Right renal cortex interstitium (tissue), 3 donors: ENCODE measurements at regions not wholly inside any gene's neighbourhood (a gene's known extent, or its start where the extent isn't known, plus 50 kb on each side); places are given as distances from the start of the nearest gene placed in this dataset.

Experiments
- DNase-seq, 3 donors: peaks; one replicate each; pipeline ENCODE4 v3.0.0-alpha.2; 2013; ENCODE audit warnings: low read depth in 3 of 3, low spot score in 2 of 3

DNA sequence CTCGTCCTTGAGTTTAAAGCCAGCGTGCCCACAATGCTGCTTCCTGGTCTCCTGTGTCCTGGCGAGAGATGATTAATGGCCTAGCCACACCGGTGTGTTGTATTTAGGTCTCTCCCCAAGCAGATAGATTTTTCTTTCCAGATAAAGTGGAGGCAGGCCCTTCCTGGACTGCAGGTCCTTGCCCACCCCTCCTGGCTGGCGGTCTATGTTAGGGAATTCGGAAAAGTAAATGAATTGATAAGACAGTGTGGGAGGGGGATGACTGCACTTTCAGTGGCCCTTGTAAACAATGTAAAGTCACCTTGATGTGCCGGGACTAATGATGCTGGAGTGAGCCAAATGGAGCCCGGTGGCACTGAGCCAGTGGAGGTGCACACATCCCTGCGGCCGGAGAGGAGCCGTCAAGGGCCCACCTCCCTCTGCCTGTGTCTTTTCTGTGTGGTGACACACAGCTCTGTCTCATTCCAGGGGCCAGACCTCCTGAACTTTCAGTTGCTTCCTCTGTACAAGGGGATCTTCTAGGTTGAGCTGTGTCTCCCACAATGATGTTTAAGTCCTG, 70.6 kb upstream of the ESRRB start:
- no peak for DNase-seq

DNA sequence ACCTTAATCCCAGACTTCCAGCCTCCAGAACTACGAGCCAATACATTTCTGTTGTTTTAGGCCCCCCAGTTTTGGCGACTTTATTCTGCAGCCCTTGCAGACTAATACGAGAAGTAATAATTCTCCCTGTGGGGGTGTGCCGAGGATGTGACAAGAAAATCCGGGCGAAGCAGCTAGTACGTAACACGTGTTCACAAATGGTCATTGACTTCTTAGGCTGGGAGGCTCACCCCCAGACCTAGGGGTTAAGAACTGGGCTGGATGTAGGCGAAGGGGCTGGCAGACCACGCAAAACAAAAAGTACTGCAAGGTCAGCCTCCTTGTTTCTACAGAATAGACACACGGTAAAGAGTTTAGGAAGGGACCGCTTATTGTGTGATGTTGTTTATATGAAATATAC, 69.8 kb upstream of the ESRRB start:
- no peak for DNase-seq

DNA sequence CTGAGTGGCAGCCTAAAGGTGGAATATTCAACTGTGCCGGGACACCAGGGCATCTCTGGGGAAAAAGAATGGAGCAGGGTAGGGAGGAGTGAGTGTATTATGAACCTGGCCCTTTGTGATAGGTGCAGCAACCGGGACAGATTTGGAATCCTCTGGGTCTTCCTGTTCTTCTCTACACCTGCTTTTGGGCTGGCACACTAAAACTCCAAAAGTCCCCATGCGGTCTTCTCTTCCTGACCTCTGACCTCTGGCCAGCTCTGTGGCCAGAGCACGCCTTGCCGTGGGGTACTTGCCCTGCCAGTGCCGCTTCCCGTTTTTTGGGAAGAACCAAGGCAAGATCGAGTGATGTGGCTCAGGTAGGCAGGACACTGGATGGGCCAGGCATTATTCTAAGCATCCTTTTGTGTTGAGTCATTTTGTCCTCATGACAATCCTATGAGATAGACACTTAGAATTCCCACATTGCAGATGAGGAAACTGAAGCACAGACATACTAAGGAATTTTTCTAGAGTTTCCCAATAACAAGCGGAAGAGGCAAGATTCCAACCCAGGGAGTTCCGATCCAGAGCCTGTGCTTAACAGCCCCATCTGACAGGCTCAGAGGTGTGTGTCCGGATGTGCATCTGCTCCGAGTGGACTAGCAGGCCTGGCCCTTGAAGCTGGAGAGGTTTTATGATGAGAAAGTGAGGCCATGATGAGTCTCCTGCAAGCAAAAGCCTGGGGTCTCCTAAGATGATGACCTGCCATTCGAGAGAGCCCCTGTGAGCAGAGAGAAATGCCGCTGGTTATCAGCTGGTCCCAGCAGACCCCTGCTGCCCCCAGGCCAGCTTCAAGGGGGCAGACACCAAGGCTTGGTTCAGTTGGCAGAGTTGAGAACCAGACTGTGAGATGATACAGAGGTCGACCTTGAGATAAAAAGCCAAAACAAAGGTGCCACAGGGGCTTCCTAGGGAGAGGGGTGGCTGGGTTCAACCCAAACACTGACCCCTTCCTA, 67.9 kb upstream of the ESRRB start:
- no peak for DNase-seq

DNA sequence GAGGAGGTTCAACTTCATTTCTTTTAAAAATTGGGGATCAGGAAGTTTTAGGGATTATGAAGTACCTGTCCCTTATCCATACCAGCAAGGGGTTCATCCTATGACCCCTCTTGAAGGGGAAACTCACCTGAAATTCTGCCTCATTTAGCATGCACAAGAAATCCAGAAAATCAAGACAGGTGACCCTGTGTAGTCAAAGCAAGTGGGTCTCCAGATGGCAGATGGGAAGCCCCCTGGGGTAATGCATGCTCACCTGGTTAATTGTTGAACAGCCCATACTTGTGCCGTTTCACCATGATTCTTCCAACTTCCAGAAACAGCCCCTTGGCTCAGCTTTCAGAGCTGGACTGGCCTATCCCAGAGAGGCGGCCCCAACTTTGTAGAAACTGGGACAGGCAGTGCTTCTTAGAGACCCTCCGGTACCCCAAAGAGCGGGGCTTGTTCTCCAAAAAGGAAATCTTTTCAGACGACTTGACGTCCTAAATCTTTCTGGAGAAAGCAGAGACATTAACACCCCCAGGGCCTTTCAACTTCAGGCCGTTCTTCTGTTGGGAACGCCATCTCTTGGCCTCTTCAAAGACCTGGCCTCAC, 66.3 kb upstream of the ESRRB start:
- no peak for DNase-seq

DNA sequence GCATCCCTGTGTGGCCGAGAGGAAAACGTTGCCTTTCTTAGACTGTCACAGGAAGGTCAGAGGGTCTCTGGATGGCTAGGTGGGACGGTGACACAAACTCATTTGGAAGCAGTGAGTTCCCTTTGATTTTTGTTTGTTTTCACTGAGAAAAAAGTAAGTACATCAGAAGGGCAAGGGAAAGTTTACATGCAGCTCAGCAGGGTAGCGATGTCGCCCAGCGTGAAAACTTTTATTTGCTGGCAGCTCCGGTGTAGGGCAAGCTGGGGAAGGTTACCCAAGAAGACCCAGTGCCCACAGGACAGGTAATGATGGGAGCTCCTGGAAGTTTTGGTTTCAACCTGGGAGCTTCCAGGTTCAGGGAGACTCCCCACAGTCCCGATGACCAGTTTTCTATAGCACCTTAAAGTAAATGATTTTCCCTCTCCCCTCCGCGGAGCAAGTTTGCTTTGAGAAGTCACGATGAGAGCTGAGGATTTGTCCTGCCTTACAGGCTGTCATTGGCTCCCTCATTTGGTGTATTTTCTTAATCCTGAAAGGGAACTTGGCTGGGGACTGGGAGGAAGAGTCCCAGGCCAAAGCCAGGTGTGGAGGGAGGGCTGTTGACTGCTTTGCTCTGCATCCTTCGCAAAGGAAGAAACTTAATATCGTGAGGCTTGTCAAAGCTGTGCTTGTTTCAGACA, 64.7 kb upstream of the ESRRB start:
- no peak for DNase-seq

DNA sequence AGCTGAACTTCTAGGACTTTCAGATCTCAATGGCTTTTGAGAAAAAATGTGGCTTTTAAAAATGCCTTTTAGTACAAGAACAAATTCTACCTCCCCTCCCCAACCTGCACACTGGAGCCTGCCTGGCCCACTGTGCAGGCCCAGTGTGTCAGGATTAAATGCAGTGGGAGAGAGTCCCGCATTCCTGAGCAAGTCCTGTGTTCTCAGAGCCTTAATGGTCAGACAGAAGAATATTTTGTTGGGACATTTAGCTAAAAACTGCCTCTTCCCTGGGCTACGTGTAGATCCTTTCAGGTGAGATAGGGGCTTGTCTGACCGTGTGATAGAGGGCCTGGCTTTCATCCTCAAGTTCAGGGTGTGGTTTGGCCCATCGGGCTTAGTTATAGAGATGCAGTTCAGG, 63.1 kb upstream of the ESRRB start:
- no peak for DNase-seq

DNA sequence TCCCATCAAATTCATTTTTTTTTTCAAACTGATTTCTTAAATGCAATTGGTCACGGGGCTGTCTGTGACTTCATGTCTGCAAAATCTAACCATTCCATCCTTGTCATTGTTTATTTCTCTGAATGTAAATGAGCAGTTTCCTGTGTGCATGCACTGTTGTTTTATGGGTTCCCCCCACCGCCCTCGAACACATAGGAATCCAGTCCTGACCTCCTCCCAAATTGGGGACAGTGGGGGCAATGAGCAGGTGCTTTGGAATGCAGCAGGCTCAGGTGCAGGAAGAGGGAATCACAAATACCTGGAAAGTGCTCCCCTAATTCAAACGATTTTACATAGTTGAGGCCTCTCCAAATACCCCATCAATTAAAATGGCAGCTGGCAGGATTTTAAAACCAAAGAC, 62.6 kb upstream of the ESRRB start:
- DNase-seq = no peak

DNA sequence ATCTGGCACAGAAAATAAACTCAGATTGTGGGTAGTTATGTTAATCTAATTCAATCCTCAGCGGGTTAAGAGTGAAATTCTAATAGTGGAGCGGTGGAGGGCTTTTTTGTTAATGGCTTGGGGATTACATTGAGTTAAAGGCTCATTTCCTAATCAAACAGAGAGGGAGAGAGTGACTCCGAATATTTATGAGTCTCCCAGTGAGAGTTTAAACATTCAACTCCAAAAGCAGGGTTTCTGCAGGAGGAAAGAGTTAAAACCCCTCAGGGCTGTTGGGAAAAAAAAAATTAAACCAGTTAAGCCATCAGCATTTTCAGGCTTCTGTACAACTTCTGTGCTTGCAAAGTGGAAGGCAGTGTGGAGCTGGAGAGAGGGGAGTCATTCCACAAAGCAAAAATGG, 62.1 kb upstream of the ESRRB start:
- DNase-seq = no peak

DNA sequence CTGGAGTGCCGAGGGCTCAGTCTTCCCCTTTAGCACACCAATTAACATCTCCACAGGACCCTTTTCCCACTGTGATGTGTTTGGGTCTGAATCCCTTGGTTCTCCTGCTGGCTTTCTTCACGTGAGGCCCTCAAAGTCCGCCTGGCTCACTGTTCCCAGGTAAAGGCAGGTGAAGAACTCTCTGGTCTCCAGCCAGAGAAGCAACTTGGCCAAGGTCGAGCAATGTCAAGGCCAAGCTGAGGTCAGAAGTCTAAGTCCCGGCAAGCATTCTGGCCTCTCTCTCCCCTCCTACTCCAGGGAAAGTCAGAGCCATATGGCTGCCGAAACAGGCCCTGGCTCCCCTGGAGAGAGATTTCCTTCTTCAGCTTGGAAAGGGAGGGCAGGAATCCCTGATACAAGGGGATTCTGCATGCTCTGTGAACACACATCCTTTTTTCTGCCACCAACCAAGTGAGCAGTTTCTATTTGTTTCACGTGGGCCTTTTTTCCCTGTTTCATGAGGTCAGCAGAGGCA, 61.4 kb upstream of the ESRRB start:
- DNase-seq = no peak

DNA sequence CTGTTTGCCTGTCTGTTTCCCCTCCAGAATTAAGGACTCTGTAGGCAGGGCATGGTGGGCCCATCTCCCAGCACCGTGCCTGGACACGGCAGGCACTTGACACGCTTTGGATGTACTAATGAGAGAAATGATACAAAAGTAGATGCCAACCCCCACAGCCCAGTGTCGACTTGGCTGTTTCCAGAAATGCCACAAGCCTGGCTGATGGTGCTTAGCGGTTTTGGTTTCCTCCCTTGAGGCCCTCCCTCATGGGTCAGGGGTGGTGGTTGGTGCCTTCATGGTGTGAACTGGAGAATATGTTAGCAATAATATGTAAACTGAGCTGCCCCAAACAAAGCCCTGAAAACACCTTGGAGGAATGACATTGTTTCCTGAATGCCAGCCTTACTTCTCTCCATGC, 55.5 kb upstream of the ESRRB start:
- no peak for DNase-seq

DNA sequence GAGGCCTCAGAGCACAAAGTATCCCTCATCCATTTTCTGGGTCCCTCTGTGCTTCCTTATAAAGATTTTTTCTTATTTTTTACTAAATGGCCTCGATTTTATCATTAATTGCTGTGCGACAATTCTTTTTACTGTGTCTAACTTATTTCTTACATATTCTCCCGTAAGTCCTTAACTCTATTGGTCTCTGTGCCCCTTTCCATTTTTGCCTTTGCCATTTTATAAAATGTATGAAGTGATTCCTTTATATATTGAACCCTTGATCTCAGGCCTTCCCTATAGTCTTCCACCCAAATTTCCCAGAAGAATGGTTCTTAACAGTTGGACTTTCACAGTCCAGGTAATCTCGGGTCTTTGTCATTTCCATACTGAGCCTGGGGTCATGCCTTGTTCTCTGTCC, 55.0 kb upstream of the ESRRB start:
- no peak for DNase-seq

DNA sequence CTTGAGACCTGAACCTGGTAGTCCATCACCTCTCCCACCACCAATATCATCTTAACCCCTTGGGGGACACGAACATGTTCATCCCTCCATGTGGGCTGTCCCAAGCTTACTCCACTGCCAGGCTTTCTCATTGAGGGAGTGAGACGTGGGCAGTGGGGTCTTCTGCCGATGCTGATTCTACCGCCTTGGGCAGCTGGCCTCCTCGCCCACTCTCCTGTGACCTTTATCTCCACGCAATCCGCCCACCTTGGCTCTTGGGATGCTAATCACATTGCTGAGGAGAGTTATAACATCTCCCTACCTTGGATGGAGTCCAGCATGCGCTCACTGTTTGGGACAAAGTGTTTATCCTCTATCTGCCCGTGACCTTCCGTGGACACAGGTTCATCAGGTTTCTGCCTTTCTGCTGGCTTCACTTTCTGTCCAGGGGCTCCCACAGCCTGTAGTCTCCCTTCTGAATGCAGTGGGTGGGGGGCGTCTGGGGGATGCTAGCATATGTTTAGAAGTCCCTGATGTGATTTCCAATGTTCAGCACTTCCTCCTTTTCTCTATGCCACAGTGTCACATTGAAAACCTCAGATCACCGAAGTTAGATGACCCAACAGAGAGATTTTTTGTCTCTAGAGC, 53.2 kb upstream of the ESRRB start:
- no peak for DNase-seq

DNA sequence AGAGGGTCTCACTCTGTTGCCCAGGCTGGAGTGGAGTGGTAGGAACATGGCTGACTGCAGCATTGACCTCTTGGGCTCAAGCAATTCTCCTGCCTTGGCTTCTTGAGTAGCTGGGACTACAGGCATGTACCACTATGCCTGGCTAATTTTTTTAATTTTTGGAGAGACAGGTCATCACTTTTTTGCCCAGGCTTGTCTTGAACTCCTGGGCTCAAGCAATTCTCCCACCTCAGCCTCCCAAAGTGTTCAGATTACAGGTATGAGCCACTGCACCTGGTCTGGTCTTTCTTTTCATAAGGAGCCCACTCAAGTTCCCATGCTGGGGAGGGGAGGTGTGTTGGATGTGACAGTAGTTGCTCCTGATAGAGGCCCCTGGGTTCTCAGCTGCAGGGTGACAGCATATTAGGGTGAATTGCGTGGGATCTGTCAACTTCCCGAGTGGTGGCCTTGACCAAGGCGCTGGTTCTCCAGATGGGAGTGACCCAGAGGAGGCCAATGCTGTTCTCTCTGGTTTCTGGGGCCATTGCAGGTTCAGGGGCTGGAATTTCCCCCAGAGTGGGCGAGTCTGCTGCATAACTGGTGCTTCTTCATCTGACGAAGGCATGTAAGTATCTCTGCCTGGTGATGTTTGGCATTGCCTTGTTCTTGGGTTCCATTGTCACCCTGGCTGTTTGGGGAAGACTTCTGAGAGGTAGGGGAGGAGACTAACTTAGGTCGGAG, 52.4 kb upstream of the ESRRB start:
- no peak for DNase-seq

DNA sequence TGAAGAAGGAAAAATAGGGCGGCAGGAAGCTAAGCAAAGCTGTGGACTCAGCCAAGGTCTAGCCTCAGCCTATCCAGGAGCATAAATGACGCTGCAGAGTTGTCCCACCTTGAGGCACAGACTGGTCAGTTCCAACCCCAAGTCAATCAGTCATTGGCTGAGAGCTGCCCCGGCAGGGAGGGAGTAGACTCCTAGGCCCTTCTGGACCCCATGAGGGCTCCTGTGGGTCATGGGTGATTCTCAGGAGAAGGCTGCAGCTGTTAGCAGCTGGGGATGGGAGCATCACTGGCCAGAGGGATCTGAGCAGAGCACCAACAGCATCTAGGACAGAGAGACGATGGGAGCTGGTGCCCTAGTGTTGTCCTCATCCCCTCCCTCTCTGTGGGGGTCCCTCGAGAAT, 51.8 kb upstream of the ESRRB start:
- no peak for DNase-seq
